GM18868 (cell line): ENCODE measurements at regions not wholly inside any gene's neighbourhood (a gene's known extent, or its start where the extent isn't known, plus 50 kb on each side); places are given as distances from the start of the nearest gene placed in this dataset.

Source experiments
- ATAC-seq: cut with Tn5 transposase; IDR thresholded peaks from one replicate; pipeline ENCODE4 v1.9.1; 2021; ENCODE audit warnings: mild to moderate bottlenecking, moderate library complexity; ENCODE audit not compliant: unreplicated experiment

DNA sequence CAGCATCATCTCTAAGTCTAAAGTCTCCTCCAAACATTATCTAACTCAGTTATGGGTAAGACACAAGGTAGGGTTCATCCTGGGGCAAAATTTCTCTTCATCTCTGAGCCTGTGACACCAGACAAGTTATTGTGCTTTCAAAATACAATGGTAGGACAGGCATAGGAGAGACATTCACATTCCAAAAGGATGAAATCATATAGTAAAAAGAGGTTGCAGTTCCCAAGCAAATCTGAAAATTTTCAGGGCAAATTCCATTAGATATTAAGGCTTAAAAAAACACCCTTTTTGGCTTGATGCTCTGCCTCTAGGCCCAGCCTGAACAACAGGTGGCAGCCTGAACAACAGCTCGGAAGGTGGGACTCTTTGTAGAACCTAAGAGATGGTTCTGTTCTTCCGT is 448.3 kb upstream of the SLIT2 start:
- no peak for ATAC-seq

DNA sequence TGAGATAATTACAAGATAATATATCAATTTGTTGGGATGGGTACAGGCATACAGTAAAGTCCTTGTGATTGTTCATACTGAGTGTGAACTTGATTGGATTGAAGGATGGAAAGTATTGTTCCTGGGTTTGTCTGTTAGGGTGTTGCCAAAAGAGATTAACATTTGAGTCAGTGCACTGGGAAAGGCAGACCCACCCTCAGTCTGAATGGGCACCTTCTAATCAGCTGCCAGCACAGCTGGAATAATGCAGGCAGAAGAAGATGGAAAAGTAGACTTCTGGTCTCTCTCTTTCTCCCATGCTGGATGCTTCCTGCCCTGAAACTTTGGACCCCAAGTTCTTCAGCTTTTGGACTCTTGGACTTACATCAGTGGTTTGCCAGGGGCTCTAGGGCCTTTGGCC is 457.9 kb upstream of the SLIT2 start:
- no peak for ATAC-seq

DNA sequence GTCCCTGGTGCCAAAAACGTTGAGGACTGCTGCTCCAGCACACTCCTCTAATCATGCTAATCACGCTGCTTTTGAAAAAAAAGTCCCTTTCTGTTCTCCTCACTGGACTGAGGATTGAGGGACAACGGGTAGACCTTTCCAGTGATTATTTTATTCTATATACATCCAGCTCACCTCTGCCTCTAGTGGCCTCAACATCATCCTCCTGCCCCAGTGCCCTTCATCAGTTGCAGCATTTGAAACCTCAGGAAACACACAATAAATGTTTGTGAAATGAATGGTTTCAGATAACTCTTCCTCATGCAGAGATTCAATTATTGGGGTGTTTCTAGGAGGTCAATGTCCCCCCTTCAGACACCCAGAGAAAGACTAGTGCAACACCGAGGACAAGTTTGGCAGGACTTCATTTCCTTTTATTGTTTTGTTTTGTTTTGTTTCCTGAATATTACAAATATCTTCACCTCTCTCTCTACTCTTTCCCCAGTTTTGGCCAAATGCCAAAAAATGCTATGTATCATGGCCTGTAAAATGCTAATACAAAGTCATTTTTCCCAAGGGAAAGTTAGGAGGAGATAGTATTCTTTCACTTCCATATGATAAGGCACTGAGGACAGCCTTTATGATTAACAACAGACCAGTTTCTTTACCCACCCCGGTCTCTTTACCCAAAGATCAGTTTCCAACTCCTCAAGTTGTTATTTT is 460.1 kb upstream of the SLIT2 start:
- ATAC-seq, result no peak

DNA sequence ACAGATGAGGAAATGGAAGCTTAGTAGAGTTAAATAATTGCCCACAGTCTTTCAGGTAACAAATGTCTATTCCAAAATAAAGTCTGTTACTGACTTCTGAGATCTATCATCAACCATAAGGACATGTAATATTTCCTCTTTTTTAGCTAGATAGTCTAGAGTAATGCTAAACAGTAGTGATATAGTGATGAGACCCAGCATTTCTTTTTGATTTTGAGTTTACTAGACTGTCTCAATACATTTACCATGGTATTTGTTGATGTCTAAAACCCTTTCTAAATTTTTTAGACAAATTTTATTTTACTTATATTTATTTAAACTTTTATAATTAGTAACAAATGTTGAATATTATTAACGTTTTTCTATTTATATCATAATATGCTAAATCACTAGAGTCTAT is 465.1 kb upstream of the SLIT2 start:
- no peak for ATAC-seq

DNA sequence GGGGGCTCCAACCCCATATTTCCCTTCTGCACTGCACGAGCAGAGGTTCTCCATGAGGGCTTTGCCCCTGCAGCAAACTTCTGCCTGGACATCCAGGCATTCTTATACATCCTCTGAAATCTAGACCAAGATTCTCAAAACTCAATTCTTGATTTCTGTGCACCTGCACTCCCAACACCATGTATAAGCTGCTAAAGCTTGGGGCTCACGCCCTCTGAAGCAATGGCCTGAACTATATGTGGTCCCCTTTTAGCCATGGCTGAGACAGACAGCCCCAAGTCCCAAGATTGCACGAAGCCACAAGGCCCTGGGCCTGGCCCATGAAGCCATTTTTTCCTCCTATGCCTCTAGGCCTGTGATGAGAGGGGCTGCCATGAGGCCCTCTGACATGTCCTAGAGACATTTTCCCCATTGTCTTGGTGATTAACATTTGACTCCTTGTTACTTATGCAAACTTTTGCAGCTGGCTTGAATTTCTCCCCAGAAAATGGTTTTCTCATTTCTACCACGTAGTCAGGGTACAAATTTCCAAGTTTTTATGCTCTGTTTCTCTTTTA is 468.0 kb upstream of the SLIT2 start:
- no peak for ATAC-seq

DNA sequence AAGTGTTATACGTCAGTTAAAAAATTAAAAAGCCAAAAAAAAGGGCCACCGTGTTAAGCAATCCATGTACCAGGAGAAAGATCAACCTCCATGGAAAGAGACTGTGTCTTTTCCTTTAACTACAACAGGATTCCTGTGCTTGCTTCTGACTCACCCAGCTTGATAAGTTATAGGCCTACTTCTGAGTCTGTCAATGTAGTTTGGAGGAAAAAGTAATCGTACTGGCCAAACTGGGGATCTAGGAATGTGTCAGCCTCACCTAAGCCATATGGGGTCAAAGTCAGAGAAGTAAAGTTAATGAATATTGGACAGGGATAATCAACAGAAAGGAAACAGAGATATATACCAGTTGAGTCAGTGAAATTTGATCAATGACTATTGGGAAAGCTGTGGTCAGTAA is 470.8 kb upstream of the SLIT2 start:
- no peak for ATAC-seq

DNA sequence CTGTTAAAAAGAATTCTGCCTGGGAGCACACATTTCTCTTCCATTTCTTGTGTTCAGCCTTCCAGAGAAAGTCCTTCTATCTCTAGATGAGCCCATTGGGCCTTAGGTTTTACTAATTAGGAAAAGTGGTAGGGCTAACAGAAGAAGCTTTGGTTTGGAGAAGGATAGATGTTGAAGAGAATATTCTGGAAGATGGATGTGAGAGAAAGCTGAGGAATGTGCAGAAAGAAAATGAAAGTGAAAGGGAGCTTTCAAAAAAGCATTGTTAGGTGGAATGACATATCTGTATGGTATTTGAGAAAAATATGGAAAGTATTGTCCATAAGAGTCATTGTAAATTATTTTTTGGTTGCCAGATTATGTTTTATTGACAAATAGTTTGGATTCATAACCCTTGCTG is 474.8 kb upstream of the SLIT2 start:
- no peak for ATAC-seq

DNA sequence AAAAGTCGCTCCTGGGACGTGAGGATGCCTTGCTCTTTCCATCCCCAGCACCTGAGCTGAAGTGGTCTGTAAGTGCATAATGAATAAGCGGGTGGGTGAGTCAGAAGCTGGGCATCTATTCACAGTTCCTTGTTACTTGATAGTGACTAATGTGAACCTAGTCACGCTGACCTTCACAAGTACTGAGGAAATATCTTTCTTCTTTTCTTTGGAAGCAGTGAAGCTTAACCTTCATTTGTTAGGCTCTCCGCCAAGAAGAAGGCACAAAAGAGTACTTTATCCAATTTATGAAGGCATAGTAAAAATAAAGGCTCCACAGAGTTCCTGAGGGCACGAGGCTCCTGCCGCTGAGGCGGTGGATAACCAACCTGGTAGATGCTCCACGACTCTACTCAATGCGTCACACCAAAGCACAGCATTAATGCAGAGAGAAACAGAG is 475.7 kb upstream of the SLIT2 start:
- ATAC-seq, result no peak

DNA sequence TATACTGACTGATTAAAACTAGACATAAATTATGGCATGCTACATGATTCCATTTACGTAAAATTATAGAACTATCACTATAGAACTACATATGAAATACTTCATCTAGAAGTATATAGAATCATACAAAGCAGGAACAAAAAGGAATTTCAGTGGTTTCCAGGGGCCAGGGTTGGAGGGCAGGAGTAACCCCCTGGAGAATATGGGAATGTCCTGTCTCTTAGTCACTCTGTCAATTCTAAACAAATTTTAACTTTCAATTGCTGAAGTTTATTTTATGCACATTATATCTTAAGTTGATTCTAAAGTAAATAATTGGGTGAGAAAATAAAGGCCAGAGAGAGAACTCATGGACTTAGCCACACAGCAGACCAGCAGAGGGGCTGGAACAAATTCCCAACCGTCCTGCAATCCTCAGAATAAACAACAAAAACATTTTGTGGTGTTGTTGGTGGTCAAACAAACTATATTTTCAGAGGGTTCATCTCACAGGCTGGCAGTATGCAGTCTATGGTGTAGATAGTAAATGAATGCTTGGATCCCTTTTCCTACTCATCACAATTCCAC is 476.9 kb upstream of the SLIT2 start:
- no peak for ATAC-seq

DNA sequence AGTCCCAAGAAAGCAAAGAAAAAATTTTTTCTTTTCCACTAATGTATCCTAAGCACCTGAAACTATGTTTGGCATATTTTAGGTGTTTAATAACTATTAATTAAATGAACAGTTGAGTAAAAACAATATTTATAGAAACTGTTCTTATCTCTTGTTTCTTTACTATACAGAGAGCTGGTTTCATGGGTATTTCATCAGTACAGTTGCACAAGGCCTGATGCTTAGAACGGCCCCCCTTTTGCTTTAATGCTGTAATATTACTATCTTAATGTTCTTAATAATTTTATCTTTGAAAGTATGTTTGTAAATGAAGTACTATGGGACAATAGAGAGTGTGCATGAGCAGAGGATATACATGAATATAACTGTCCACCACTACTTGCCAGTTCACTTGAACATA is 479.1 kb upstream of the SLIT2 start:
- ATAC-seq, result no peak

DNA sequence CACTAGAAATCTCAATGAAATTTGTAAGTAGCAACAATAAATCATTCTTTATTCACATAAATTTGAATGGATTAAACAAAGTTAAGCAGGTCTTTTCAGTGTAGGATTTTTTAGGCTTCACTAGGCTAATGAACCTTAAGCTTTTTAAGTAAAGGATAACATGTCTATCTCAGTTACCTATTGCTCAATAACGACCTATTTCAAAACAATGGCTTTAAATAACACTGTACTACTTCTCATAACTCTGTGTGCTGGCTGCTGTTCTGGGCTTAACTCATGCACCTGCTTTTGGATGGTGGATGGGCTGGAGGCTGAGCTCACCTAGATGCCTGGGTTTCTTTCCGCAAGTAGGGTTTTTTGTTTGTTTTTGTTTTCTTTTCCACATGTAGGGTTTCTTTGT is 495.0 kb upstream of the SLIT2 start:
- no peak for ATAC-seq

DNA sequence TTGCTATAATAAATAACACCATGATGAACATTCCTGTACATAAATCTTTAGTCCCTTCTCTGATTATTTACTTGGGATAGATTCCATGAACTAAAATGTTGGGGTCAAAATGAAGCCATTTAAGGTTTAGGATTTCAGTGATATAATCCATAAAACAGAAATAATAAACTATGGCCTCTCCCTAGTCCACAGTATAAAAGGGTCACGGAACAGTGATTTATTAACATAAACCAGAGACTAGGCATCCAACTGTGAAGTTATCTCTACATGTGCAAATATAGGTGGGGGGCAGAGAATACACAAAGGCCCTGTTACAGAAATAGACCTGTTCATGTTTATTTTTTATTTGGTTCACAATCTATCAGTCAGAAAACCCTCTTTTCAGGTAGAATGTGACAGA is 499.1 kb upstream of the SLIT2 start:
- no peak for ATAC-seq

DNA sequence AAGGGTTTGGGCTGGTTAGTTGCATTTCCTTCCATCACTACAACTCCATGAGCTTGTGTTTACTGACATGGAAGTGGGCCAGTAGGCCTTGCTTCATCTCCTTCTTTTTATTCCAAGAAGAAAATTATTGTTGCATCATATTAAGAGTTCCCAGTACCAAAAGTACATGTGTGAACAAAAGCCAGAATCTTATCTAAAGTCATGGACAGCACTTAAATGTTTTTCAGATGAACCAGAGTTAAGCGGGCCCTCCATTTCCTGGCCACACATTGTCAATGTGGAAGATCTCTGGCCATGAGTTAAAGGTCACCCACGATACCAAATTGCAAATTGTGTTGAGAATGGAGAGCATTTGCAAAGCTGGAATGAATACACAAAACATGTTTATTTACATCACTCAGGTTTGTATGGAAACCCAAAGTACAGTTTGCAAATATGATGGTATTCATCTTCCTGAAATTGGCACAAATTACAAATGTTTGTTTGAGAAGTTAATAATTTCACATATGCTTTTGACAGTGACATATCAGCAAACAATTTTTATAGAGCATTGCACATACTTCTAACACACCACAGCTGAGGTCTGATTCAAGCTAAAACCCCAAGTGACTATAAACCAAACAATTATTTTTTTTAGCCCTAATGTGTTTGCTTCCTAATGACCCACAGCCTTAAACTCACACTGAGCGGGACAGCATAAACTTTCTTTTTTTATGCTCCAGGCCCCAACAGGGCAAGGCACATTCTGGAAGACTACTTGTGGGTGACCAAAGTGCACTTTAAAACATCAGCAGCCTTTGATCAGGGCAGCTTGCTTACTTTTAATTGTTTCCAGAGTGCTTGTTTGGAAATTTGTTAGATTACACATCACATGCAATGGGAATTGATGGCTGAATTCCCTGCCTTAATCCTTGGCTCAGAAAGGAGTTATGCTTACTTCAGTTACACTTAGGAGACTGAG is 502.9 kb upstream of the SLIT2 start:
- no peak for ATAC-seq

DNA sequence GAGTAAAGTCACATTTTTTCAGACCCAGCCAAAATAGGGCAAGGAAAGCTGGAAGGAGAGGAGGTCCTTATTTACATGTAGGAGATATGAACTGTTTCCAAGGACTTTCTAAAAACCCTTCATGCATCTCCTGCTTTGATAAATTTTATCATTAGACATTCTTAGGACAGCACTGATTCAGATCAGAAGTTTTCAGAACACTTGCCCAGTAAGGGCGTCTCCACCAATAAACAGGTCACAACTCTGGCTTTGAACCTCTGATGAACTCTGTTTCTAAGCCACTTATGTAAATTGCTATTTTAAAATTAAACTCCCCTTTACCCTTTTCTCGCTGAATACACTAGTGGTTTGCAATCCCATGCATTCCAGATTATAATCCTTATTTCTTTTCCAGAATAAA is 505.3 kb upstream of the SLIT2 start:
- ATAC-seq, result no peak

DNA sequence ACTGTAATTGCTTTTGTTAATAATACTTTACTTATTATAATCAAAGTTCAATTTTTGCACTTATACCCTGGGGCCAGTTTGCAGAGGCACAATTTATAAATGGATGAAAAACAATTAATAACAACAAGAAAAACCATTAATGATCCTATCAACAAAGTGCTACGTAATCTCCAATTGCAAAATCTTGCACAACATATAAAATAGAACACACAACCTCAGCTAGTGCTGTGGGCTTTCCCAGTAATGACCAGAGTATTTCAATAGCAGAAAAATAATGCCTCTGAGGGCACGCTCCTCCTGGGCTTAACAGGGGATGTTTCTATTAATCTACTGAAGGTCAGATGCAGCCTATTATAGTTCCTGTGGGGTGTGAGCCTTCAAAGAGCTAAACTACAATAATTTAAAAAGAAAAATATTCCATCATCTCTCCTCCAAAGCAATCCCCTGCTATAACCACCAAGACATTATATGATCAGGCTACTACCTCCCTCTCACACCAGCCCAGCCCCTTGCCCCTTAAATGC is 508.5 kb upstream of the SLIT2 start:
- ATAC-seq, result no peak

DNA sequence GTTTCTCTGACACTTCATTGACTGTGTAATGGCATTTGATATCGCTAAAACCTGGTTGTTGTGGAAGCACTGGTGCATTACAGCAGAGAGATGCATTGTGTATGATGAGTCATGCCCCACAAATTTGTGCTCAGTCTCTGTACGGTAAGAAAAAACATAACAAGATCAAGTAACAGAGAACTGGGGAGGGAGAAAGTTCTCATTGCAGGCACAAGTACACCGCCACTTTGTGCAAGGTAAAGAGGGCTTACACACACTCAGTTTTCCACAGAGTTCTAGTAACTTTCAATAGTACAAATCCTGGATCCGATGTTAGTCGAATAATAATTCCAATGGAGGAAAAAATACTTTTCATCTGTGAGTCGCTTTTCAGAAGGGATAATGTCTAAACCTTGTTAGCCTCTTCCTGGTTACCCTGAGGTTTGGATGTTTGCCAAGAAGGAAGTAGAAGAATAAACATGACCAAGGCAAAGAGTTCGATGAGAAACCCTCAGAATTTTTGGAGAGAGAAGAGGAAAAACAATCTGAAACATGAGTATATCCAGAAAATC is 512.5 kb upstream of the SLIT2 start:
- ATAC-seq, result no peak

DNA sequence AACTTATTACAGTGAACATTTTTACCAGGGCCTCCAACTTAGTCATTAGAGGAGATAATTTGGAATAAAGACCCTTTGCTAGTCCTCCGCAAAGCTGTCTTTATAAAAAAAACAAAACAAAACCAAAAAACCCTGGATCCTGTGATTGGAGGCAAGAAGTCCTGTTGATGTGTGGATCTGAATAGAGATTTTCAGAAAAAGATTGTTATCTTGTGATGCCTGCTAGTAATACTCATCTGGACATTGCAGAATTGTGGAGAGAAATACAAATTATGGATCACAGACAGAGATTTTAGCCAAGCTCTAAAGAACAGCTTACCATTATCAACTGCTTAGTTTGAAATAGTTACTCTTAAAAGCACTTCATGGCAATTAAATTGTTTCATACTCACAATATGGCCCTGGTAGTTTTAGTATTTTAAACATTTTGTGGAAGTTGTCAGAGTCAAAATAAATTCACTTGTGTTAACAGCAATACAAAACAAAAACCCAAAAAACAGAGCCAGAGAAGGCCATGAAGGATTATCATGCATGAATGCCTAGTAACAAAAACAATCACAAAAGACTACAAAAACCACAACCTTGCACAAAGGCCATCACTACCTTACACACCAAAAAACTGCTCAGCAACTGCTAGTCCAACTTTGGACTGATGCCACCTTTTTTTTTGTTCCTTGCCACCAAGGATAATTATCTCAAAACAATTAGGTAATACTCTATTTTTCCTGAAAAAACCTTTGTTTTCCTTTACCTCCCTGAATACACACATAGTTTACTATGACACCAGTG is 514.5 kb upstream of the SLIT2 start:
- no peak for ATAC-seq

DNA sequence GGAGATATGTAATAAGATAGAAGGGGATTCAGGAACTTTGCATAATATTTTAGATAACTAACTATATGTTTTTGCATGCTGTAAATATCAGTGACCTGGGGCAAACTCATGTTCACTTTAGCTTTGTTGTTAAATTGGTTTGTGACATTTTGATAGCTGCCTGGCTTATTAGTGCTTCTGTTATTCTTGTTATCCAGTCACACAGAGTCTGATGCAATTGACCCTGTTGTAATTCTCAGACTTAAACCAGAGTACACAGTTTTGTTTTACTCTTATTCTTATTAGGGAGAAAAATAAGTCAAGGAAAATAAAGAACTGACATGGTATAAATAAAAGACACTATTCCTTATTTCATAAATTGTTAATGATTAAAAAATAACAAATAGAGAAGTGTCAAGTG is 516.7 kb upstream of the SLIT2 start:
- ATAC-seq, result no peak

DNA sequence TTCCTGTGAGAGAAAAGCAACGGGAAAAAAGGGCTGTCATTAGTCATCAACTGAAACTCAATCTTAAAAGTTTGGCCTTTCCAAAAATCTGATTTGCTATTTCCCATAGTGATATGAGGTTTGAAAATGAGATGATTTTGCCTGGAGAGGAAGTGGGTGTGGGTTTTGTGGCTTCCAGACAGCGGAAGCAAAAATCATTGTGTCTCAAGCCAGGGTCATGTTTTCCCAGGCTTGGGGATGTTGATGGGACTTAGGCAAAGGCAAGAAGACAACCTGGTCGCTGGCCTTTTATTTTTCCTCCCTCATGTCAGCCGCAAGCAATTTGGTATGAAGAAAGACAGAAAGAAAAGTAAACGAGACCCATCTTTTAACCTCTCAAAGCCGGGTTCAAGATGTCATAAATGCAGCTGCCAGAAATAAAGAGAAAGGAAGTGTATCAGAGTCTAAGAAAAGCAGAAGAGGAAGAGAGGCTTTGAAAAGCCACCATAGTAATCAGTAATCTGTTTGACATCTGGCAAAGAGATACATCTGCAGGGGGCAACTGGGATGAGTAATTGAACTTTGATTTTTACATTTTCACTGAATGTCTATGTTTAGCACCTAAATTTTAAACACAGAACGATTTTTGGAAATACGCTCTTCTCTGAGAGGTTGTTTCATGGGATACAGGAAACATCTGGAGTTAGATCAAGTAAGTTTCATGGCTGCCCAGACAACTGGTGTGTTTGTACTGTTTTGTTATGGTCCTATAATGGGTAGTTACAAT is 521.6 kb upstream of the SLIT2 start:
- no peak for ATAC-seq

DNA sequence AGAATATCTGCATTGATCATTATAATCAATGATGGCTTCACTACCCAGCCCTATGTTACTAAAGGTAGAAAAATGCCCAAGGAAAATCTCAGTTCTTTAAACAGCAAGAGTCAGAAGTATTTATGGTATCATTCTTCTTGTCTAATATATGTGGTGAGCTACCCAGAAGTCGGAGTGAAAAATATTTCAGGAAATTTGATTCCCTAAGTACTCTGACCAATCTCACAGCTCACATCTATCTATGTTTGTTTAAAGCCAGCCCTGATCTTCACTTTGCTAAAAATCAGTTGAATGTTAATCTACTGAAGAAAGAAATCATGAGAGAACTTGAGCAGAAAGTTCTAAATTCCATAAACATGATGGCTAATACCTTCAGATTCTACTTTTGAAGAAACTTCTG is 522.9 kb upstream of the SLIT2 start:
- no peak for ATAC-seq
